ENCODE measurements at regions not wholly inside any gene's neighbourhood (a gene's known extent, or its start where the extent isn't known, plus 50 kb on each side); places are given as distances from the start of the nearest gene placed in this dataset.
"Not testable (repeated sequence)": the region's sequence is repeated elsewhere in the genome, so short reads cannot be mapped to it uniquely, and the experiment has no call there.

GRCh38 chr4:3641501-3641900 is 109.3 kb upstream of the LRPAP1 start:
- DNase-seq (ENCODE audit: insufficient read length, low spot score) (no peak), FAIRE-seq (no peak)
- TF ChIP-seq CTCF (IDR thresholded peaks at IDR 0.05; ENCODE audit: insufficient read depth, missing control alignments) = no peak

GRCh38 chr4:3640587-3640962 is 108.4 kb upstream of the LRPAP1 start:
- TF ChIP-seq CTCF (IDR thresholded peaks at IDR 0.05; ENCODE audit: insufficient read depth, missing control alignments) = no peak
- DNase-seq (ENCODE audit: insufficient read length, low spot score) = no peak
- no peak for FAIRE-seq

- FAIRE-seq (no peak), DNase-seq (ENCODE audit: insufficient read length, low spot score) (no peak)
- TF ChIP-seq CTCF (IDR thresholded peaks at IDR 0.05; ENCODE audit: insufficient read depth, missing control alignments) = no peak
Observed at GRCh38 chr4:3639613-3640586, 107.7 kb upstream of the LRPAP1 start.

GRCh38 chr4:3638080-3638795 is 106.0 kb upstream of the LRPAP1 start:
- DNase-seq (ENCODE audit: insufficient read length, low spot score) (no peak), FAIRE-seq (no peak)
- no peak for TF ChIP-seq CTCF (IDR thresholded peaks at IDR 0.05; ENCODE audit: insufficient read depth, missing control alignments)

GRCh38 chr4:3637326-3638016 is 105.2 kb upstream of the LRPAP1 start:
- no peak for TF ChIP-seq CTCF (IDR thresholded peaks at IDR 0.05; ENCODE audit: insufficient read depth, missing control alignments)
- FAIRE-seq (no peak), DNase-seq (ENCODE audit: insufficient read length, low spot score) (no peak)

- no peak for TF ChIP-seq CTCF (IDR thresholded peaks at IDR 0.05; ENCODE audit: insufficient read depth, missing control alignments)
- FAIRE-seq (no peak), DNase-seq (ENCODE audit: insufficient read length, low spot score) (no peak)
Observed at GRCh38 chr4:3636646-3637320, 104.6 kb upstream of the LRPAP1 start.

- FAIRE-seq = not testable (repeated sequence)
Observed at GRCh38 chr4:3636020-3636419, 103.8 kb upstream of the LRPAP1 start.

More at GRCh38 chr4:3636020-3636419, 103.8 kb upstream of the LRPAP1 start:
- not testable (repeated sequence) for DNase-seq (ENCODE audit: insufficient read length, low spot score)

Data from D721Med (cell line).